Neural cell (in vitro differentiated cells): ENCODE measurements at regions not wholly inside any gene's neighbourhood (a gene's known extent, or its start where the extent isn't known, plus 50 kb on each side); places are given as distances from the start of the nearest gene placed in this dataset.

Experiments used
- H2AFZ ChIP-seq: fragments of 200-600, 300-800 bp; sonication (generic), shearing (Covaris generic); 2 replicates; pipeline ENCODE4 v1.6.0; 2014; ENCODE audit warnings: low read depth, mild to moderate bottlenecking, antibody characterized with exemption, low read length, moderate library complexity
- H3F3A ChIP-seq: fragments of 200-600 bp; shearing (Covaris generic); 2 replicates; pipeline ENCODE4 v1.6.1; 2016; ENCODE audit warnings: mild to moderate bottlenecking, moderate library complexity, mixed read lengths, antibody characterized with exemption, low read length; ENCODE audit not compliant: insufficient read depth, poor library complexity, severe bottlenecking
- H3K27ac ChIP-seq: fragments of 200-600, 300-800 bp; sonication (generic), shearing (Covaris generic); 2 replicates; pipeline ENCODE4 v1.5.1; 2014; ENCODE audit warnings: mild to moderate bottlenecking, low read length, moderate library complexity
- H3K27me3 ChIP-seq: fragments of 300-800, 200-600 bp; sonication (generic), shearing (Covaris generic); 2 replicates; pipeline ENCODE4 v1.6.0; 2014; ENCODE audit warnings: mild to moderate bottlenecking, low read depth, low read length, moderate library complexity; ENCODE audit not compliant: insufficient read depth
- H3K36me3 ChIP-seq: fragments of 300-800, 200-600 bp; sonication (generic), shearing (Covaris generic); 2 replicates; pipeline ENCODE4 v1.5.1; 2014; ENCODE audit warnings: mild to moderate bottlenecking, antibody characterized with exemption, low read length, moderate library complexity; ENCODE audit not compliant: insufficient read depth
- H3K4me2 ChIP-seq: fragments of 300-800, 200-600 bp; sonication (generic), shearing (Covaris generic); 2 replicates; pipeline ENCODE4 v1.6.0; 2014; ENCODE audit warnings: mild to moderate bottlenecking, low read length
- H3K4me3 ChIP-seq: fragments of 300-800, 200-600 bp; sonication (generic), shearing (Covaris generic); 2 replicates; pipeline ENCODE4 v1.5.1; 2014; ENCODE audit warnings: mild to moderate bottlenecking, low read length, moderate library complexity
- H3K79me2 ChIP-seq: fragments of 200-600 bp; shearing (Covaris generic); replicated peaks from 2 replicates; pipeline ENCODE4 v1.6.0; 2014; ENCODE audit warnings: mild to moderate bottlenecking, low read length, moderate library complexity; ENCODE audit not compliant: insufficient read depth
- H3K9ac ChIP-seq: fragments of 300-800, 200-600 bp; sonication (generic), shearing (Covaris generic); 2 replicates; pipeline ENCODE4 v1.6.1; 2016; ENCODE audit warnings: mild to moderate bottlenecking, low read length, mixed read lengths
- H3K9me2 ChIP-seq: fragments of 200-600 bp; shearing (Covaris generic); 2 replicates; pipeline ENCODE4 v1.6.1; 2016; ENCODE audit warnings: mild to moderate bottlenecking, low read length, mixed read lengths; ENCODE audit not compliant: insufficient read depth
- H3K9me3 ChIP-seq: fragments of 200-600, 300-800 bp; sonication (generic), shearing (Covaris generic); 2 replicates; pipeline ENCODE4 v1.6.1; 2016; ENCODE audit warnings: mild to moderate bottlenecking, mixed run types, low read length, moderate library complexity, mixed read lengths
- H4K20me1 ChIP-seq: fragments of 200-600 bp; shearing (Covaris generic); 2 replicates; pipeline ENCODE4 v1.6.1; 2016; ENCODE audit warnings: mild to moderate bottlenecking, mixed run types; ENCODE audit not compliant: insufficient read depth
- CTCF ChIP-seq: fragments of 450-650 bp; IDR thresholded peaks from 2 replicates; pipeline ENCODE4 v1.5.1; 2014; ENCODE audit warnings: antibody characterized with exemption, mild to moderate bottlenecking, moderate library complexity; ENCODE audit not compliant: poor library complexity, severe bottlenecking
- EP300 ChIP-seq: fragments of 450-650 bp; conservative IDR thresholded peaks from 2 replicates; pipeline ENCODE4 v1.6.1; 2014; ENCODE audit warnings: antibody characterized with exemption, mild to moderate bottlenecking, moderate library complexity; ENCODE audit not compliant: poor library complexity, severe bottlenecking
- EZH2 ChIP-seq: fragments of 200-600, 300-800 bp; shearing (Covaris generic), sonication (generic); IDR thresholded peaks from 2 replicates; pipeline ENCODE4 v1.6.1; 2014; ENCODE audit warnings: antibody characterized with exemption, low read length, borderline replicate concordance, mild to moderate bottlenecking; ENCODE audit not compliant: insufficient read depth, poor library complexity, severe bottlenecking
- MXI1 ChIP-seq: fragments of 450-650 bp; conservative IDR thresholded peaks from 2 replicates; pipeline ENCODE4 v1.6.1; 2014; ENCODE audit warnings: antibody characterized with exemption, mild to moderate bottlenecking; ENCODE audit not compliant: poor library complexity, severe bottlenecking
- POLR2AphosphoS5 ChIP-seq: IDR thresholded peaks from 2 replicates; pipeline ENCODE4 v1.6.1; 2012
- RAD21 ChIP-seq: fragments of 450-650 bp; conservative IDR thresholded peaks from 2 replicates; pipeline ENCODE4 v1.6.1; 2014; ENCODE audit warnings: antibody characterized with exemption, mild to moderate bottlenecking, moderate library complexity
- REST ChIP-seq: IDR thresholded peaks from 2 replicates; pipeline ENCODE4 v1.6.1; 2012; ENCODE audit warnings: borderline replicate concordance
- SMC3 ChIP-seq: fragments of 450-650 bp; conservative IDR thresholded peaks from 2 replicates; pipeline ENCODE4 v1.6.1; 2014; ENCODE audit warnings: antibody characterized with exemption, mild to moderate bottlenecking, moderate library complexity; ENCODE audit not compliant: poor library complexity
- TAF1 ChIP-seq: IDR thresholded peaks from 2 replicates; pipeline ENCODE4 v1.6.1; 2012; ENCODE audit warnings: low read depth

DNA sequence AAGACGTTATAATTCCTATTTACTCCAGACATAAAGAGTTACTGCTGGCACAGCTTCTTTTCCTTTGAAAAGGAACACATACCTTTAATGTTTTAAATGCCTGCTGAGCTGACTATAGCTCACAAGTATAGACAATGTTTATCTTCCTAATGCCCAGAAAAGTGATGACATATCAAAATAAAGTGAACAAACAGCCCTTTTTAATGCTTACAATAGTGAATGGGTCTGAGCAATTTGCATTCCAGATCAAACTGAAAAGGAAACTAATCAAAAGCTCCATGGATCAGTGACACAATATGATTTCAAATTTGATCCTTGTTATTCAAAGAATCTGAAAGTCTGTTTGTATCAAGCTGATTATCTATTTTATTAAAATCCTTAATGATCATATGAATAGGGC, 233.6 kb upstream of the SEMA3E start:
- no peak for TF ChIP-seq RAD21
- TF ChIP-seq REST, result no peak
- TF ChIP-seq EZH2, result no peak
- no peak for TF ChIP-seq CTCF
- no peak for TF ChIP-seq MXI1
- no peak for TF ChIP-seq EP300
- no peak for TF ChIP-seq SMC3
- no peak for TF ChIP-seq POLR2AphosphoS5
- TF ChIP-seq TAF1, result no peak
- H3K4me2 ChIP-seq, result peak overlapping the region; percentile 32
- H3K9me2 ChIP-seq, result no peaks in the 10 kb centered on the region
- H3F3A ChIP-seq, result no peaks in the 10 kb centered on the region
- no peaks in the 10 kb centered on the region for H3K79me2 ChIP-seq
- no peaks in the 10 kb centered on the region for H4K20me1 ChIP-seq
- H3K27ac ChIP-seq, result no peak overlapping the region
- no peaks in the 10 kb centered on the region for H3K36me3 ChIP-seq
- no peaks in the 10 kb centered on the region for H3K9me3 ChIP-seq
- H3K9ac ChIP-seq, result no peak overlapping the region
- H3K27me3 ChIP-seq, result no peaks in the 10 kb centered on the region
- H2AFZ ChIP-seq, result no peak overlapping the region
- no peak overlapping the region for H3K4me3 ChIP-seq

DNA sequence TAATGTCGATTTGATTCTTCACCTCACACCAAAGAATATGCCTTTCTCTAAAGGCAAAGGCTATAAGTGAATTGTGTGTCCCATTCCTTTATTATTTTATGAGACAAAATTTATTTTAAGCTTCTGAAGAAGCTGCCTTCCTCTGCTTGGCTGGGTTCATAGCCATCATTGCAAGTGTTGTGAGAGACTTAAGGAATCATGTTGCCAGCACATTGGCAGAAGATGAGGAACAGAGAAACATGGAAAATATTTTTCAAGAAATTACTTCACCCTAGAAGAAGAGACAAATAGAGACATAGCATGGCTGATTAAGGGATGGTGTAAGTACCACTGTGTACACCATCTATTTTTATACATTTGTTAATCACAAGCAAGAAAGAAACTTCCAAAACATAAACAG, 230.1 kb upstream of the SEMA3E start:
- no peak overlapping the region for H3K4me3 ChIP-seq
- no peaks in the 10 kb centered on the region for H3K27me3 ChIP-seq
- H3K36me3 ChIP-seq, result no peaks in the 10 kb centered on the region
- no peak overlapping the region for H2AFZ ChIP-seq
- no peak overlapping the region for H3K9ac ChIP-seq
- no peak overlapping the region for H3K4me2 ChIP-seq
- TF ChIP-seq POLR2AphosphoS5, result no peak
- TF ChIP-seq EZH2, result no peak
- TF ChIP-seq SMC3, result no peak
- TF ChIP-seq CTCF, result no peak
- TF ChIP-seq MXI1, result no peak
- no peaks in the 10 kb centered on the region for H3F3A ChIP-seq
- H4K20me1 ChIP-seq, result no peaks in the 10 kb centered on the region
- H3K79me2 ChIP-seq, result no peaks in the 10 kb centered on the region
- H3K9me3 ChIP-seq, result no peaks in the 10 kb centered on the region
- no peaks in the 10 kb centered on the region for H3K9me2 ChIP-seq
- H3K27ac ChIP-seq, result no peak overlapping the region
